ENCODE measurements at regions not wholly inside any gene's neighbourhood (a gene's known extent, or its start where the extent isn't known, plus 50 kb on each side); places are given as distances from the start of the nearest gene placed in this dataset.
"Not testable (repeated sequence)": the region's sequence is repeated elsewhere in the genome, so short reads cannot be mapped to it uniquely, and the experiment has no call there.

DNA sequence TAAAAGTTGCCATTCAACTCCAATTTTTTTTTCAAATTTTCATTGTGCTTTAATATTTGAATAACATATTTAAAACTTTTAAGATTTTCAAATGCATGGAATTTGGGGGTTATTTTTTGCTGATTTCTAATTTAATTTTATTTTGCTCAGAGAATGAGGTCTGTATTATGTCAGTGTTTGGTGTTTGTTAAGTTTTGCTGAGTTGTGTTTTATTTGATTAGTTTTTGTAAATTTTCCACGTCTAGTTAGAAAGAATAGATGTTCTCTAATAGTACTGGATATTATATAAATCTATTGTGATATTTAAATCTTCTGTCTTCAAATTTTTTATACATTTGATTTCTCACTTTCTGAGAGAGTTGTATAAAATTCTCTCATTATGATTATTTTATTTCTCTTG lies 145.9 kb downstream of the MACIR start:
- Histone ChIP-seq H3K9me3 (ENCODE audit: control insufficient read depth, low read length) (no peaks in the 10 kb centered on the region), H3K4me3 (ENCODE audit: low read length) (no peak overlapping the region), H3K27me3 (ENCODE audit: control insufficient read depth, insufficient read depth) (peaks cover 4% of the 10 kb centered on the region), H3K4me1 (ENCODE audit: control insufficient read depth, insufficient read depth, low read length) (no peaks in the 10 kb centered on the region), H3K27ac (ENCODE audit: low read length) (no peak overlapping the region)
- no peak for DNase-seq
- ATAC-seq, result no peak
- 69% methylated on average over 1 of the region's 1 CpG for WGBS
- intact Hi-C loops (cut with DNase I), result no loop called here

DNA sequence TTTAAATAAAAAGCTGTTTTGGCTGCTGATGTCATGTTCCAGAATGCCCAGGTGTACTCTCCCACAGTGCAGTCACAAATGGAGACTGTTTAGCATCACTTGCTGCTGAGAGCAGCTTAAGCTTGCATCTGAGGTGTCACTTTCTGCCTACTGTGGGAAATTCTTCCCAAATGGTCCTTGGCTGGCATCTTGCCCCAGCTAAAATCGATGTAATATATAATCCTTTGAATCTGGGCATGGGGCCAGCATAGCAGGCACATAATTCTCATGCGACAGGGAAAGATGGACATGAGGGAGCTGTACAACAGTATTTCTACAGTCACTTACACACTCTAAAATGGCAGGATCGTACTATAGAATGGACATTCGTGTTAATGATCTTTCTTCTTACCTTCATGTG lies 144.3 kb downstream of the MACIR start:
- 59% methylated on average over 4 of the region's 4 CpGs for WGBS
- H3K27ac ChIP-seq (ENCODE audit: low read length), result no peak overlapping the region
- no peak overlapping the region for H3K4me3 ChIP-seq (ENCODE audit: low read length)
- H3K4me1 ChIP-seq (ENCODE audit: control insufficient read depth, insufficient read depth, low read length), result no peaks in the 10 kb centered on the region
- no peak for DNase-seq
- no peaks in the 10 kb centered on the region for H3K9me3 ChIP-seq (ENCODE audit: control insufficient read depth, low read length)
- intact Hi-C loops (cut with DNase I), result no loop called here
- H3K27me3 ChIP-seq (ENCODE audit: control insufficient read depth, insufficient read depth), result peaks cover 4% of the 10 kb centered on the region
- ATAC-seq, result no peak

DNA sequence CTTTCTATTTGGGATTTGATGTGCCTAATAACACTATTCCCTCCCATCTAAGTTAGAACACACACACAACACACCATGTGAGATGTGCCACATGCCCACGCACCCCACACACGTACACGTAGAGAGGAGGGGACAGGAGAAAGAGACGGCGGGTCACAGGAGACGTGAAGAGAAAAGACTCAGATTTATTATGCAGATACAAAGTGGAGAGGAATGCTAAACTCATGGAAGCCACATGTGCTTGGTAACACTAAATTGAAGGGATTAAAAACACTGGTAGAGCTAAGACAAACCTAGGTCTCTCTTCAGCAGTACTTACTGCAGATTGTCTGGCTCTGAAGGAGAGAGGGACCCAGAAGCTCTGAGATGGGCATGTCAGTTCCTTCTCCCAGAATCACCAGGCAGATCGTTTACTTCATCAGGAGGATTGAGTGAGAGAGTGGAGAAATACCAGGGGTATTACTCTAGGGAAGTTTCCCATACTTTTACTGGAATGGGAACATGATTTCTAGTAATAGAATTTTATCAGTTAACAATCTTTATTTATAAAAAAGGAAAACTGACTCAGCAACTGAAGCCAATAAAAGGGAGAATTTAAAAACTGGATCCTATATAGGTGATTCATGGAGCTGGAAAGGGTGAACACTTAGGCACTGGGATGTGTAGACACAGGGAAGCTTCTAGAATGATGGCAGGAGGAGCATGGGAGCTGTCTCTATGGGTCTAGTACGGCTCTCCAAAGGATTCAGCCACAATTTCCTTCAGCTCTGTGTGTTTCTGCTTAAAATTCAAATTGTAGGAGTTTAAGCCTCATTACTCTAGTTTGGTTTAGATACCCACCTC lies 139.4 kb downstream of the MACIR start:
- ATAC-seq (no peak), DNase-seq (no peak)
- intact Hi-C loops (cut with DNase I), result no loop called here
- Histone ChIP-seq H3K27me3 (ENCODE audit: control insufficient read depth, insufficient read depth) (peaks cover 4% of the 10 kb centered on the region), H3K4me3 (ENCODE audit: low read length) (no peak overlapping the region), H3K27ac (ENCODE audit: low read length) (no peak overlapping the region), H3K4me1 (ENCODE audit: control insufficient read depth, insufficient read depth, low read length) (peaks cover 1% of the 10 kb centered on the region), H3K9me3 (ENCODE audit: control insufficient read depth, low read length) (no peaks in the 10 kb centered on the region)
- WGBS, result 84% methylated on average over 8 of the region's 8 CpGs

DNA sequence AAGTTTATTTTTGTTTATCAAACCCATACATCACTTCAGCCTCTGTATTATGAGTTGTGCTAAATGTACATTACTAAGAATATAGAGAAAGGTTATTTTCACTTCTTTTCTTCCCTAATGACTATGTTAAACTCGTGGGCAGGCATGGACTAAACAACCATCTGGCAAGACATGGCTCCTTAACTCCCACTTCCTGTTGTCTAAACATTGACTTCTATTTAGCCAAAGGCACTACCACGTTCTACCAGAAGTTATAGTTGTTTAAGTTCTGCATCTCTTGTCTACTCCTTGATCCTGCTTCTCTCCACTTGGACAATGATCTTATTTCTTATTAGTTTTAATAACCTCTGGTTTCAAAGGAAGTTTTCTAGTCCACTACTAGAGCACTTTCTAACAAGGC lies 136.1 kb downstream of the MACIR start:
- no peak overlapping the region for H3K27ac ChIP-seq (ENCODE audit: low read length)
- intact Hi-C loops (cut with DNase I), result no loop called here
- H3K9me3 ChIP-seq (ENCODE audit: control insufficient read depth, low read length), result no peaks in the 10 kb centered on the region
- H3K4me3 ChIP-seq (ENCODE audit: low read length), result no peak overlapping the region
- DNase-seq (no peak), ATAC-seq (no peak)
- 43% methylated on average over 2 of the region's 2 CpGs for WGBS
- H3K27me3 ChIP-seq (ENCODE audit: control insufficient read depth, insufficient read depth), result no peaks in the 10 kb centered on the region
- peaks cover 1% of the 10 kb centered on the region for H3K4me1 ChIP-seq (ENCODE audit: control insufficient read depth, insufficient read depth, low read length)

DNA sequence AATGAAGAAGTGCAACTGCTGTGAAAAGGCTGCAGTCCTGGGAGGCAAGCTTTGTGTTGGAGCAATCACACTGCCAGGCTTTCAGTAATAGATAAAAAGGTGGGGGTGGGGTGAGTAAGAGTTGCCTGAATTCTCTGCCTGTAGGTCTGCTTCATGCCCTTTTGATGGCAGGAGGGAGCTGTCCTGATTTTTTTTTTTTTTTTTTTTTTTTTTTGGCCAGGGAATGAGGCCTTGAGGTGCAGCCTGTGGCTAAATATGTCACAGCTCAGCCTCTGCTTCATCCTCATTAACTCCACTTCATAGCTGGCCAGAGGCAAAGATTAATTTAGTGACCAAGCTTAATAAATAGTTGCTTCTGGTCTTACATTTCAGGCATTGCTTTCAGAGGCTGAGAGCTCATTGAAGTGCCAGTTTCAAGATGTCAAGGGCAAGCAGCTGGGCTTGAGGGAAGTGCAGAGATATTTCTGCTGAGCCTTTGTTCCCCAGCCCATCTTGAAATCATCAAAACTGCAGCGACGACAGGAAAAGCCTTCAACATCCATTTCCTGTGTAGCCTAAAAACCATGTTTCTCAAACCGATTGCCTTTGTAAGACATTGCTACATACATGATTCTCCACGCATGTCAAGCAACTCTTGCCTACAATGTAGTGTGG lies 134.7 kb downstream of the MACIR start:
- Histone ChIP-seq H3K4me1 (ENCODE audit: control insufficient read depth, insufficient read depth, low read length) (peaks cover 1% of the 10 kb centered on the region), H3K27ac (ENCODE audit: low read length) (no peak overlapping the region), H3K9me3 (ENCODE audit: control insufficient read depth, low read length) (no peaks in the 10 kb centered on the region), H3K4me3 (ENCODE audit: low read length) (no peak overlapping the region), H3K27me3 (ENCODE audit: control insufficient read depth, insufficient read depth) (no peaks in the 10 kb centered on the region)
- 21% methylated on average over 4 of the region's 4 CpGs for WGBS
- ATAC-seq (peak; percentile 45 to 51), DNase-seq (peak in 1 of 3 donors; percentile 37)
- intact Hi-C loops (cut with DNase I), result no loop called here

DNA sequence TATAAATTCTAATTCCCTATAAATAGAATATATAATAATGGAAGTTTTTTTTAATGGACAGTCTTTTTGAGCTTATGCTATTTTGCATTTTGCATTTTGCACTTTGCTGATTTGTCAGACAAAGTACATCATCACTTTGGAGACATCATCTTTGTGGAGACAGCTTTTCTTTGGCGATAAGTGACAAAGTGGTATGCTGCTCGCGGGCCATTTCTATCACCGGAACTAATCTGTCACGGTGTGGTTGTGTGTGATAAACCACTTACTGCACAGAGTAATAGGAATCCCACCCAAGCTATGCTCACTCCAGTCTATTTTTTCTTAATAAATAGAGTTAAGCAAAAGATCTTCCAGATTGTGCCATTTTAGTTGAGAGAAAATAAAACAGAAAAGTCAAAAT lies 133.1 kb downstream of the MACIR start:
- Histone ChIP-seq H3K4me3 (ENCODE audit: low read length) (no peak overlapping the region), H3K27ac (ENCODE audit: low read length) (no peak overlapping the region), H3K27me3 (ENCODE audit: control insufficient read depth, insufficient read depth) (no peaks in the 10 kb centered on the region), H3K9me3 (ENCODE audit: control insufficient read depth, low read length) (no peaks in the 10 kb centered on the region), H3K4me1 (ENCODE audit: control insufficient read depth, insufficient read depth, low read length) (peaks cover 1% of the 10 kb centered on the region)
- 73% methylated on average over 5 of the region's 5 CpGs for WGBS
- DNase-seq, result no peak
- intact Hi-C loops (cut with DNase I), result no loop called here
- no peak for ATAC-seq

DNA sequence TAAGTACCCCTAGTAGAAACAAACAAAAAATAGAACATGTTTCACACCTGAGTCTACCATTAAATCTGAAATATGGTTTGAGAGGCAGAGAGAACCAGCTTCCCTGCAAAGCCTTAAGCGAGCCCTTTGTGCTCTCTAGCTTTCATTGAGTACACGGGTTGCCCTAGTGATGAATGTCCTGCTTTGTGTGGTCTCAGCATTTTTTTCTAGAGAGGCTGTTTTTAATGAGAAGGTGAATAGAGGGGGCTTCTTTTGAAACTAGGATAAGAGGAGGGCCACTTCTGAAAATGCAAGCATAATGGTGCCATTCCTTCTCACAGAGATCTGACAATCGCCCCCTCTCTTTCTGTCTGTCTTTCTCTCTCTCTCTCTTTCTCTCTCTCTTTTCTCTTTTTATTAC lies 131.3 kb downstream of the MACIR start:
- ATAC-seq (no peak), DNase-seq (no peak)
- intact Hi-C loops (cut with DNase I), result no loop called here

DNA sequence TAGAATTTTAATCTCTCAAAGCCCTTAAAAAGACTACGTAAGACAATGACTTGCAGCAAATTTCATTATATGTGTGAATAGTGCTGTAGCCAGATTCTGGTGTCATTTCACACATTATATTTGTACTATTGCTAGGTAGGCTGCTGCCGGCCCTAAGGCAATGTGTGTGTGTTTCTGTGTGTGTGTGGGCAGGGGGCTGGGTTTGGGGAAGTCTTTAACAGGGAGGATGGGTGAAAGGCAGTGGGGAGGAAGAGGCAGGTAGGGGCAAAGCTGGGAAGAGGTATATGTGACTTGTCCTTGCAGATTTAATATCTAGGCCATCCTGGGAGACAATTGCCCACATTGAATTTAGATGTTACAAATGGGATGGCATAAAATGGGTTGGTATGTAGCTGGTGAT lies 130.8 kb downstream of the MACIR start:
- intact Hi-C loops (cut with DNase I), result no loop called here

More for the DNA sequence above, 131.3 kb downstream of the MACIR start:
- Histone ChIP-seq H3K9me3 (ENCODE audit: control insufficient read depth, low read length) (no peaks in the 10 kb centered on the region), H3K4me3 (ENCODE audit: low read length) (no peak overlapping the region), H3K27ac (ENCODE audit: low read length) (no peak overlapping the region), H3K27me3 (ENCODE audit: control insufficient read depth, insufficient read depth) (no peaks in the 10 kb centered on the region), H3K4me1 (ENCODE audit: control insufficient read depth, insufficient read depth, low read length) (peaks cover 1% of the 10 kb centered on the region)
- 79% methylated on average over 3 of the region's 3 CpGs for WGBS

DNA sequence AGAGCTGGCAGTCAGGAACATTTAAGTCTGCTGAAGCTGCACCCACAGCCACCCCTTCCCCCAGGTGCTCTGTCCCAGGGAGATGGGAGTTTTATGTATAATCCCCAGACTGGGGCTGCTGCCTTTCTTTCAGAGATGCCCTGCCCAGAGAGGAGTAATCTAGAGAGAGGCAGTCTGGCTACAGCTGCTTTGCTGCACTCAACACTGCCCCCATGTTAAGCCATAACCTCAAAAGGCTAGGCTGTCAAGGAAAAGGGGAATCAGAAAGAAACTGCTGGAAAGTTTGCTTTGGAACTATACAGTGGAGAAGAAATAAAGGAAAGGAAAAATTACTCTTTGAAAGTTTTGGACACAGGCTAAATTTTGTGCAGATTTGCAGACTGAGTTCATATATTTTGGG lies 127.2 kb downstream of the MACIR start:
- no peak overlapping the region for H3K4me3 ChIP-seq (ENCODE audit: low read length)
- no peaks in the 10 kb centered on the region for H3K27me3 ChIP-seq (ENCODE audit: control insufficient read depth, insufficient read depth)
- H3K27ac ChIP-seq (ENCODE audit: low read length), result no peak overlapping the region
- H3K4me1 ChIP-seq (ENCODE audit: control insufficient read depth, insufficient read depth, low read length), result no peaks in the 10 kb centered on the region
- ATAC-seq (no peak), DNase-seq (no peak)
- H3K9me3 ChIP-seq (ENCODE audit: control insufficient read depth, low read length), result no peaks in the 10 kb centered on the region
- intact Hi-C loops (cut with DNase I), result no loop called here

More for the DNA sequence above, 130.8 kb downstream of the MACIR start:
- H3K27ac ChIP-seq (ENCODE audit: low read length), result no peak overlapping the region
- ATAC-seq (no peak), DNase-seq (no peak)
- H3K4me3 ChIP-seq (ENCODE audit: low read length), result no peak overlapping the region
- WGBS, result 84% methylated on average over 2 of the region's 2 CpGs
- no peaks in the 10 kb centered on the region for H3K27me3 ChIP-seq (ENCODE audit: control insufficient read depth, insufficient read depth)
- no peaks in the 10 kb centered on the region for H3K9me3 ChIP-seq (ENCODE audit: control insufficient read depth, low read length)
- no peaks in the 10 kb centered on the region for H3K4me1 ChIP-seq (ENCODE audit: control insufficient read depth, insufficient read depth, low read length)

DNA sequence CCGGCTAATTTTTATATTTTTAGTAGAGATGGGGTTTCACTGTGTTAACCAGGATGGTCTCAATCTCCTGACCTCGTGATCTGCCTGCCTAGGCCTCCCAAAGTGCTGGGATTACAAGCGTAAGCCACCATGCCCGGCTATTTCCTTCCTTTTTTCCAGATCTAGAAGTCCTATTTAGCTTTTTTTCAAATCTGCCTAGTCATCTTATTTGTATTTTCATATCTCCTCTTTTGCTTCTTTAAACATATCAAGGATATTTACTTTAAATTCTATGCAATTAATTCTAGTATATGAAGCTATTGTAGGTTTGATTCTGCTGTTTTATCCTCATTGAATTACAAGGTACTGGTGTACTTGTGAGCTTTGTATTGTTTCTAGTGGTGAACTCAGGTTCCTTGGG lies 119.1 kb downstream of the MACIR start:
- WGBS, result 85% methylated on average over 4 of the region's 4 CpGs
- ATAC-seq; H3K27me3 ChIP-seq (ENCODE audit: control insufficient read depth, insufficient read depth); H3K4me3 ChIP-seq (ENCODE audit: low read length); H3K4me1 ChIP-seq (ENCODE audit: control insufficient read depth, insufficient read depth, low read length); H3K9me3 ChIP-seq (ENCODE audit: control insufficient read depth, low read length); H3K27ac ChIP-seq (ENCODE audit: low read length); intact Hi-C loops (cut with DNase I); DNase-seq: not testable (repeated sequence)

DNA sequence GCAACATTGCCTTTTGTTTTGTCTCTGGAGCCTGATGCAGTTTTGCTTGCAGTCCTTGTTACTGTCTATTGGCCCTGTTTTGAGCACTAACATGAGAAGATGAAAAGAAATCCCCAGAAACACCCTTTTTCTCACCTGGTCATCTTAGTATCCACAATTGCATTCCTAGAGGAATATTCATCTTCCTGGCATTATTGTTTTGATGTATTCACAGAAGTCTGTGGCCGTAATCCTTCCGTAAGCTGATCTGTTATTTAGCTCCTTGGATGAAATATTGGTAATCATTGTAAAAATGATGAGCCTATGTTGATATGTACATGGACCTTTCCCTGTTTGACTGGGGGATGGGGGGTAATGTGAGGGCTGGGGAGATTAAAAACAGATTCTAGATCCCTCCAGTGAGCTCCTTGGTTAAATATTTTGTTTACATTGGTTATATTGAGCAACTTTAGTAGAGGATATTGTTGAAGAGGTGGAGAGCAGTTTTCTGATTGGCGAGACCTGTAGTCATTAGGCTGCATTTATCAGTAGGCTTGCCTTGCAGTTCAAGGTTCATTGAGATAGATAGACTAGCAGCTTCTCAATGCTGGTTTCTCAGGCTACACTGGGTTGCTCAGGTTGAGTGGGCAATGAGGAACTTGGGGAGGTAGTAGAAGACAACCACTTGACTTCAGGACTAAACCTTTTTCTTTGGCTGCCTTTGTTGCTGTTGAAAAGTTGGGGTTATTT lies 117.5 kb downstream of the MACIR start:
- no peak for DNase-seq
- intact Hi-C loops (cut with DNase I), result no loop called here
- WGBS, result 97% methylated on average over 3 of the region's 3 CpGs
- Histone ChIP-seq H3K4me1 (ENCODE audit: control insufficient read depth, insufficient read depth, low read length) (no peaks in the 10 kb centered on the region), H3K27ac (ENCODE audit: low read length) (no peak overlapping the region), H3K9me3 (ENCODE audit: control insufficient read depth, low read length) (no peaks in the 10 kb centered on the region), H3K27me3 (ENCODE audit: control insufficient read depth, insufficient read depth) (no peaks in the 10 kb centered on the region), H3K4me3 (ENCODE audit: low read length) (no peak overlapping the region)
- ATAC-seq, result no peak

Data from right cardiac atrium (tissue), 5 donors.